T-helper 1 cell (primary cell): ENCODE measurements at regions not wholly inside any gene's neighbourhood (a gene's known extent, or its start where the extent isn't known, plus 50 kb on each side); places are given as distances from the start of the nearest gene placed in this dataset.
"Not testable (repeated sequence)": the region's sequence is repeated elsewhere in the genome, so short reads cannot be mapped to it uniquely, and the experiment has no call there.

Experiments
- DNase-seq, 5 donors: peaks; one replicate each; pipeline ENCODE4 v3.0.0-alpha.2; 2012 to 2020

DNA sequence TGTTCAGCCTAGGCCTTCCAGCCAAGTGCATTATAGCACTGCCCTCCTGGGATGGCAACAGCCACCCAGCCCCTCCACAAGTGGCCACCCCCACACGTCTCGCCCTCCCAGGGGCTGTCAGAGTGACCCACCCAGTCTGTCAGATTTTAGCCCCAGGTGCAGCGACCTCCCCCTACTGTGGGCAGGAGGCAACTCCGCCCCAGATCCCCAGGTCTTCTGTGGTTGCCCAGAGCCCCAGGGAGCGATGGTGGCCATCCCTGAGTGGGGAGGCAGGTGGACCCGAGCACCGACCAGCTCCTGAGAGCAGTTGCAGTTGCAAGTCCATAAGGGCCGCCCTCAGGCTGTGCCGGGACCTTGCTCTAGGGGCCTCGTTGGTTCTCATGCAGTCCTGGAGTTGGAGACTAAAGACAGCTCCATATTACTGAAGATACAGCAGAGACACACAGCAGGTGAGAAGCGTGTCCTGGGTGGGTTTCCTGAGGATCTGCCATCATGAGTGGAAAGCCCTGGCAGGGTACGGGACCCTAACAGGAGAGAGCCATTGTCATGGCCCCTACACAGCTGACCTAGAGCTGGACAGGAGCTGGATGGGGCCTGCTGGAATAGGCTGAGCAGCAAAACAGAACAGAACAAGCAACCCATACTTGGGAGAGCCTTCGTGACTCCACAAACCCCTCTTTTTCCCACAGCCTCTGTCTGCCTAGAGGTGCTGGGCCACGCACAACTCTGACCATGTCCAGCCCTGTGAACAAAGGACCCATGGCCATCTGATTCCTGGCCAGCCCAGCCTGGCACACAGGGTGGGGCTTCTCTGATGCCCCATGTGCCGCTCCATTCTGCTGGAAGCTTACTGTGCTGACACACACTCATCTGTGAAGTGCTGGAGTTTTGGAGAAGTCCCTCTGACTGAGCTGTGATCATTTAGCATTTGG, 110.3 kb upstream of the ALDH1A3 start:
- no peak for DNase-seq

DNA sequence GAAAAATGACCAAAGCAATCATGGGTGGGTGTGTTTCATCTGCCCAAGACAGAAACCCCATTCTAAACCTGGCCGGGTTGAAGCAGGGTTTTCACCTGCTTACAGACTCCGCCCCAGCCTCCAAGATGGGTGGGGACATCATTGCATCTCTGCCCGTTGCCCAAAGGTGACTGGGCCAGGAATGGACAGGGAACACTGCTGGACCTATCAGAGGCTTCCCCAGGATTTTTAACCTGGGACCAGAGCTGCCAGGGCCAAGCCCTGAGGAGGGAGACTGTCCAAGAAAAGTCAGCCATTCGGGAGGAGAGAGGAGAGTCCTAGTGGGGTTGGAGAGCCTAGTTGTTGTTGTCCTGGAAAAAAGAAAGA, 109.7 kb upstream of the ALDH1A3 start:
- no peak for DNase-seq

DNA sequence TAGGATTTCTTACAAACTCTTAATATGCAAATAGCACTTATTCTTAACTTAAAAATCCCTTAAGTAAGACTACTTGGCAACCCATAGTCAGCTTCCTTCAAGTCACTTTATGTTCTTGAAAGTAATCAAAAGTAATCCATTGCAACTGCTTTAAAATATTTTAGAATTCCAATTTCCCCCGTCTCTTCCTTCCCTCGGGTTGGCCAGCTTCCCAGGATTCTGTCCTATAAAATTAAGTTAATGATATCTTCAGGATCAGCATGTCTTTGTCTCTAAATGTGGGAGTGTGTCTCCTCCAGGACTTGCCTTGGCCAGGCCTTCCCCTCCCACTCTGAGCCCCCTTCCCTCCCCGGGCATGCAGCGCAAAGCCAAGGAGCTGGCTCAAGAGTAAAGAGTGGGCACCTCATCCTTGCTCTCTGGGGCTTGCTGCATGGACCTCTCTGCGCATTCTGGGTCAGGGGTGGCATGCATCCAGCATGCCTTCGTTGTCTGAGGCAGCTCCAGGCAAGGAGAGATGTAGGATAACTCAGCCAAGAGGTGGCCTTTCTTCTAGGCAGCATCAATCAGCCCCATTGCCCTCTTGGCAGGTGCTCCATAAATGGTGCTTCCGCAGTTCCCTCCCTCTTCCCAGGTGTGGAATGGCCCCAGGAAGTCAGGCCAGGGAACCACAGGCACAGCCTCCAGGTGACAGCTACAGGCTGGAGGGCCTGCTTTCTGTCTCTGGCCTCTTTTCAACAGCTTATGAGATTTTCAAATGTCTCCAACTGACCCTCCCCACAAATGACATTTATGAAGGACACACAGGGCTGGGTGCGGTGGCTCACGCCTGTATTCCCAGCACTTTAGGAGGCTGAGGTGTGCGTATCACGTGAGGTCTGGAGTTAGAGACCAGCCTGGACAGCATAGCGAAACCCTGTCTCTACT, 108.7 kb upstream of the ALDH1A3 start:
- DNase-seq, result no peak

DNA sequence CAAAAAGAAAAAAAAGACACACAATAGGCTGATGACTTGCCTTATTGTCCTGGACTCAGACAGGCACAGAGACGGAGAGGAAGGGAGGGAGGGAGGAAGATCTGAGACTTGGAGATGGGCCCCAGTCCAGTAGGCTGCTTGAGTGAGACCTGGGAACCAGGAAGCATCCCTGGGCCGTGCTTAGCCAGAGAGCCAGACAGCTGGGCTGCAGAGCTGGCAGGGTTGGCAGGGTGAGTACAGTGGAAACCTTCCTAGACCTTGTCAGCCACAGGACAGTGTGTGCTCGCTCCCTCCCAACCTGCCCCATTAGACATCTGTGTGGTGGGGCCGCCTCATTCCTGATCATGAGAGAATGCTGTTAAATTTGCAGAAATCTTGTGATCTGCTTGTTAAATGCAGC, 107.9 kb upstream of the ALDH1A3 start:
- no peak for DNase-seq

DNA sequence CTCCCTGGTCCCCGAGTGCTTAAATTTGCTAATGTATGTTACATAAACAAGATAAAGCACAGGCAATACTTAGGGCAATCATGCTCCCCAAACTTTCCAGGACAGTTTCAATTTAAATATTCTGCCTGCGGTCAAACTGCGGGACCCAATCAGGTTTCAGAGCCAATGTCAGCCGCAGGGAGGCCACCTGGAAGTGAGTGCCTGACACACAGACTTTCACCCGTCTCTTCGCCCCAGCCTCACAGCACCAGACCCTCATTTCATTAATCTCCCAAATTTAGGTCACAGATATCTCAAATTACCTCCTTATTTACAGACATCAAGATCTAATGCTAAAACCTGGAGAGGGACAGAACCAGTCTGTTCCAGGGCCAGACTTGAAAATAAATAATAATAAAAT, 107.2 kb upstream of the ALDH1A3 start:
- no peak for DNase-seq

DNA sequence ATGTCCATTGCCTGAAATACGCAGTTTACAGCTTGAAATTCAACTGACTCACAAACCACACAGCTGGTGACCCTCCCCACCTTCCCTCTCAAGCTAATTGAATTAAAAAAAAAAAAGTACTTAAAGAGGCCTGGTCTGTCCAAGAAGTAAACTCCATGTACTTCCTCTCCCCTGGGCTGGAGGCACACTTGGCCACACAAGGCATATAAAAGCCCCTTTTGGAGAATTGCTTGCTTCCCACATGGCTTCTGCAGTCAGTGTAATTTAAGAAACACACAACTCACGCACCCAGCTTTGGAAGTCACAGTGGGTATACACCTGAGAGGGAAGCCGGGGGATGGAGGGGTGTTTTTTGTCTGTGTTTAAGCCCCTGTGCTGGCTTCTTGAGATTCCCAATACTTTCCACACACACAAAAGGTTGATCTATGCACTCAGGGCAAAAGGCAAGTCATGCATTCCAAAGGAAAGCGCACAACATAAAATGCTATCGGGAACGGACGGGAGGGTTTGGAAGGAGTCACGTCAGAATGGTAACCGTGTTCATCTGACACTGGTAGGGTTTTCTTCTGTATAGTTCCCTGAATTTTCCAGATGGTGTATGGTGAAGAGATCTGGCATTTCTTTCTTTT, 106.6 kb upstream of the ALDH1A3 start:
- DNase-seq, result no peak

DNA sequence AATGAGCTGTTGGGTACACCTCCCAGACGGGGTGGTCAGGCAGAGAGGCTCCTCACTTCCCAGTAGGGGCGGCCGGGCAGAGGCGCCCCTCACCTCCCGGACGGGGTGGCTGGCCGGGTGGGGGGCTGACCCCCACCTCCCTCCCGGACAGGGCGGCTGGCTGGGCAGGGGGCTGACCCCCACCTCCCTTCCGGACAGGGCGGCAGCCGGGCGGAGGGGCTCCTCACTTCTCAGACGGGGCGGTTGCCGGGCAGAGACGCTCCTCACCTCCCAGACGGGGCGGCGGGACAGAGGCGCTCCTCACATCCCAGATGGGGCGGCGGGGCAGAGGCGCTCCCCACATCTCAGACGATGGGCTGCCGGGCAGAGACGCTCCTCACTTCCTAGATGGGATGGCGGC, 105.6 kb upstream of the ALDH1A3 start:
- not testable (repeated sequence) for DNase-seq

DNA sequence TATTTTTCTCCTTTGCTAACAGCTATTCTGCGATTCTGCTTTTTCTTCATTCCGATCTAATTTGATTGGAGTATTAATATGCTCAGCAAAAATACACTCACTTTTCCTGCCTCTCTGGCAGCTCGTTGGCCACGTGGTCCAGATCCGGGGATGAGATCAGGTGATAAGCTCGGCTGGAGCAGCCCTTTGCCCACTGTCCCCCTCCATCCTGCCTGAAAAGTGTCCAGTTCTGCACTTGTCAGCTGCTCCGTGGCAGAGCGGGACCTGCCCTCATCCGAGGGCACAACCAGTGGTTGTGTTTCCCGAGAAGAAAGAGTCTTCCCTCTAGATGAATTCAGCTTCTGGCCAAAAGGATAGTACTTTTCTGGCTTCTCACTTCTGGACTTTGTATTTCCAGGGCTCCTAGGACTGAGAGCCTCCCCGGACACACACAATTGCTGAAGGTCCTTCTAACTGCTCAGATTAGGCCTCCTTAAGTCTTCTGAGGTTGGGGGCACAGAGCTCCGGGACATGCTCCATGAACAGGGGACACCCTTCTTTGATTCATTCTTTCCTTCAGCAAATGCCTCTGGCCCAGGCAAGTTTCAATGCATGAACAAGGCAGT, 103.9 kb upstream of the ALDH1A3 start:
- no peak for DNase-seq

DNA sequence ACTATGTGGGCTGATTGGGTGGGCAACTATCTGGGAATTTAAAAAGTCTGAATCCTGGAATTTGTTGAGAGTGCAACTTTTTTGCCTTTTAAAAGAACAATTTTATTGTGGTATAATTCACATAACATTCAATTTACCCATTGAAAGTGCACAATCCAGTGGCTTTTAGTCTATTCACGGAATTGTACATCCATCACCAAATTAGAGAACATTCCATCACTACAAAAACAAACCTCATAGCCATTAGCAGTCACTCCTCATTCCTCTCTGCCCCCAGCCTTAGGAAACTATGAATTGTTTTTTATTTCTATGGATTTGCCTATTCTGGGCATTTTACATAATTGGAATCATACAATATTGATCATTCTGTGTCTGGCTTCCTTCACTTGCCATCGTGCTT, 101.8 kb upstream of the ALDH1A3 start:
- no peak for DNase-seq

DNA sequence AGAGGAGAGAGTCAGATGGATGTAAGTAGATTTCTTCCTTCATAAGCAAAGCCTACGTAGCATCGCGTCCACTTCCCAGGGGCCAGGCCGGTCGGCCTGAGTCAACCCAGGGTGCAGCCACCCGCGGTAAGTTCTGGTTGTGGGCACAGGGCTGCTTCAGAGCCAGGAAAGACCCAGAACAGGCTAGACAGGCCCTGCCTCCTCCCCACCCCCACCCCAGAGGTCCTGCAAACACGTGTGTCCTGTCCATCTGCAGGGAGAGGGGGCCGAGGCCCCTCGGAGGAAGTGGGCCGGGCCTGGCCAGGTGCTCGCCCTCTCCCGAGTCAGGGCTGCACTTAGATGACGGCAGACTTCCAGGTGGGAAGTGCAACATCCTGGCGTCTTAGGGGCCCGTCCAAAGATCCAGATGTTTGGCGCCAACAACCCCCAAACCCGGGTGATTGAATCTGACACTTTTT, 100.8 kb upstream of the ALDH1A3 start:
- DNase-seq, result no peak

DNA sequence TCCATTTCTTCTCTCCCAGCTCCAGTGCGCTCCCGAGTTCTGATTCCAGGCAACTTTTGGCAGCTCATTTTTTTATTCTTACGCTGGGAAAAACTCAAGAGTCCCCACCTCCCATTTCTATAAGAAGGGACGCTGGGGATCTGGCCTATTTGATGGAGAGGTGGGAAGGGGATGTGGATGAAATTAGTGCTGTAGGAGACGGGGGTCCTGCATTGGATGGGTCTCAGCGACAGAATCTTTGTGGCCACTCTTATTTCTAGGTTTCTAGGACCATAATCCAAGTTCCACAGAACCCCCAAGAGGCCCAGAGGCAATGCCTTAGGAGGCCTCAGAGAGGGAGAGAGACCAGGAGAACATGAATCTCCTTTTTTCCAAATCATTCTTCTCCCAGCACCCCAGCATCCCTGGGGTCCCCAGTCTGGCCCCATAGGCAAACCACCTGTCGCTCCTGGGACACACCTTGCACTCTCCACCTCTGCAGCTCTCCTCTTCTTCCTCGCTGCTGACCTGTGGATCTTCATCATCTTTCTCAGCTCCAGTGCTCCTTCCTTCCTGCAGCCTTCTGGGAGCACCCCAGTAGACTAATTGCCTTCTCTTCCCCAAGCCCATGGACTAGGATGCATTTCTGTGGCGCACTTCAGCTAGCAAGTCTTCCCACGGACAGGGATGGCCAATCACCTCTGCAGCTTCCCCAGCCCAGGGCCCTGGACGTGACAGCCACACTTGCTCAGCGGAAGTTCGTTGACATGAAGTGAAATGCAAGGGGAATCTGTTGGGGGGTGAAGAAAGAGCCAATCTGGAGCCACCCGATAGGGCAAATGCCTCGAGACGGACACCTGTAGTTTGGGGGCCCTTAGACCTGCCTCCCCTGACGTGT, 100.1 kb upstream of the ALDH1A3 start:
- no peak for DNase-seq

DNA sequence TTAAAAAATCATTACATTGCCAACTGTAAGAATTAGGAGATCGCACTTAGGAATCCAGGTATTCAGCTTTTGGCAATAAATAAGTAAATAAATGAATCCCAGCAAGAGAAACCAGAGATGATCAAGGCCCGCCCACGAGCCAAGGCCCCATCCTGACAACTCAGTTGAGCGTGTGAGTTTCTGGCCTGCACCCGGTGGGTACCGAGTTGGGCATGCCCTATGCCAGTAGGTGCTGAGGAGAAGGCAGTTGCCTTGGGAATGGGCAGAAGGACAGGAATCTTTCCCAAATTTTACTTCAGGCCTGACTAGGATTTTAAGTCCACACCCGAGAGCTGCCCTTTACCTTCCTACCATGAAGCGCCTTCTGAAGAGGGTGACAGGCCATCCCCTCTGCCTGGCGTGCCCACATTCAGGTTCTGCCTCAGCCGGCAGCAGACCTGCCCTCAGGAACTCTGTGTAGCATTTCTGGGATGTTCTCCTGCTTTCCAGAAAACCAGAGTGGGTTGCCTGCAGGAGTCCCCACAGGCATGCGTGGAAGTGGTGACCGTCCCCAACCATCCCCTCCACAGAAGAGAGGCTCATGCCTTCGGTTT, 99.3 kb upstream of the ALDH1A3 start:
- DNase-seq, result no peak

DNA sequence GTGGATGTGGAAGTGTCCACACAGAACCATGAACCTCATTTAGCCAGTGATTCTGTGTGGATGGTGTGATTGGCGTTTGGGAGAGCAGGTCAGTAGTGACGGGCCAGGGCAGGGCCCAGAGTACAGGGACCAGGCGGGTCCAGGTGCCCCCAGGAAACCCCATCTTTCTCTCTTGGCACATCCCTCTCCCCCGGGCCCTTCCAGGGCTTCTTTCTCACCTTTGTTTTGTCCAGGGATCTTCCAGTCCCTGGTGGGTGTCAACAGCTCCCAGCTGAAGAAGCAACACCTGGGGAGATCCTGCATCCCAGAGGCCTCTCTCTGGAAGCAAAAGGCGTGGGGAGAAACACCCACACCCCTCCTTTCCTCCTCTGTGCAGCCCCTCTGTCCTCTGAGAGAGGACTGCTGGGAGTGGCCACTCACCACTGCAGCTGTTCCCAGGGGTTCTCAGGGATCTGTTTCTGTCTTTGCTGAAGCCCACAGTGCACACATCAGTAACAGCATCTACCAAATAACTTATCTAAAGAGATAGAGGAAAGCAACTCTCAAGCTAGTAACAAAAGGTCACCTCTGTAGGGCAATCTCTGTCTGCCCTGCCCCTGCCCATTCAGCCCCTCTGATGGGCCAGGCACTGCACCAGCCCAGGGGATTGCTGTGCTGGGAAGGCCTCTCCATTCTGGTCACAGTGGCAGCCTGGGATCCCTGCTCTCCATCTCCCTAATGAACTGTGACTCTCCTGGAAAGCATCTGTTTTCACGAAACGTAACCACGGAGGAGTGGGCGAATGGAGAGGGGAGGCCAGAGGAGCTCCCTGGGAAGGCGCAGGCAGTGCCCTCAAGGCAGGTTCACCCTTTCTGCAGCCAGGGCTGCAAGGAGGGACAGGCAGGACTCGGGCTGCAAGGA, 98.3 kb upstream of the ALDH1A3 start:
- DNase-seq, result no peak

DNA sequence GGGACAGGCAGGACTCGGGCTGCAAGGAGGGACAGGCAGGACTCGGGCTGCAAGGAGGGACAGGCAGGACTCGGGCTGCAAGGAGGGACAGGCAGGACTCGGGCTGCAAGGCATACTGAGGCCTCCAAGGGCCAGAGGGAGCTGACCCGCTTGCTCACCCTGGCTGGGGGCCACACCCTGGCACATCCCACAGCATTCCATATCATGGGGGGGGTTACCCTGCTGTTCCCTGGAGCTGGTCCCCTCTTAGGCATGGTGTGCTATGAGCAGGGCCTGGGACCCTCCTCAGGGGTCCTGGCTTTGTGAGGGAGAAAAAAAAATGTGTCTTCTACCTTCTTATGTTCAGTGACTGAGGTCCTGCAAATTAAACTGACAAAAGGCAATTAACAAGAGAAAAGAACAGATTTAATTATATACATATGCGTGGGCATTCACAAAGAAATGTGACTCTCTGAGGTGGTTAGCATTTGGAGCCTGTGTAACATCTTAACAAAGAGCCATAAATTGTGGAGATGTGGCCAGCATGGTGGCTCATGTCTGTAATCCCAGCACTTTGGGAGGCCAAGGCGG, 97.6 kb upstream of the ALDH1A3 start:
- no peak for DNase-seq

DNA sequence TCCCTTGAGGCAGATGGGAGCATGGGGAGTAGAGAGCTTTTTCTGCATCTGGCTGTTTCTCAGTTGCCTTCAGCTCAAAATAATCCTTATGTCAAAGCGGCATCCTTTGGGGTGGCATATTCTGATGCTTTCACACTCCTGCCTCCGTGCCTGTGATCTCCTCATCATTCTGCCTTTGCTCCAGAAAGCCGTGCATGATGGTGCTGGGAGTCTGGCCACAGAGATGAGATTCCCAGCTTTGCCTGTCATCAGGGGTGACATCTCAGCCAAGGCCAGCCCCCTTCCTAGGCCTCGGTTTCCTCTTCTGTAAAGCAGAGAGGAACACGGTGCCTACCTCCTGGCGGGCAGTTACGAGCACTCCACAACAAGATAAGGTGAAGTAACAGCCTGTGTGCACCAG, 96.3 kb upstream of the ALDH1A3 start:
- DNase-seq, result no peak

DNA sequence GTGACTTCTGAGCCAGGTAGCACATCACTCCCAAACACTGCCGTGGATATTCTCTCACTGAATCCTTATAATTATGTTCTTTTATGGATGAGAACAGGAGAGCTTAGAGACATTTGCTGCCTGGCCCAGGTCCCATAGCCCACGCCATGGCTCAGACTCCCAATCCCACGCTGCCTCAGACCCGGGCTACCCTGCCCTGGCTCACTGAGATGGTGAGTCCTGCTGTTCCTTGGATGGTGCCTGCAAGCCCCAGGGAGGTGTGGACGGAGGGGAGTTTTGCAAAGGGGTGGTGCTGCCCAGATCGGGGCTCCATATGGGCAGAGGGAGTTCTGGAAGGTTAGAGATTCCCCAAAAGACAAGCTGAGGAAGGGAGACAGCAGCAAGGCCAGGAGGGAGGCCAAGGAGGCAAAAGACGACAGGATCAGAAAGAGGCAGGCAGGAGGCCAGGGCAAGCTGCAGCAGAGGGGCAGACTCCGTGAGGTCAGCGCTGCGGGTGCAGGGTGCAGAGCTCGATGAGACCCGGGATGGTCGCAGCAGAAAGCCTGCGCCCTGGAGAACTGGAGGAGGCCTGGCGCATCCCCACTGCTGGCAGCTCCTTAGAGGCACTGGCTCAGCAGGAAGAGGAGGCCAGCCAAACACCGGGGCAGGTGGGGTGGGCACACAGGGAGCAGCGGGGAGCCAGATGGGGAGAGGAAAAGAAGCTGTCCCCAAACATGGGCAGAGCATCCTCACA, 95.7 kb upstream of the ALDH1A3 start:
- no peak for DNase-seq

DNA sequence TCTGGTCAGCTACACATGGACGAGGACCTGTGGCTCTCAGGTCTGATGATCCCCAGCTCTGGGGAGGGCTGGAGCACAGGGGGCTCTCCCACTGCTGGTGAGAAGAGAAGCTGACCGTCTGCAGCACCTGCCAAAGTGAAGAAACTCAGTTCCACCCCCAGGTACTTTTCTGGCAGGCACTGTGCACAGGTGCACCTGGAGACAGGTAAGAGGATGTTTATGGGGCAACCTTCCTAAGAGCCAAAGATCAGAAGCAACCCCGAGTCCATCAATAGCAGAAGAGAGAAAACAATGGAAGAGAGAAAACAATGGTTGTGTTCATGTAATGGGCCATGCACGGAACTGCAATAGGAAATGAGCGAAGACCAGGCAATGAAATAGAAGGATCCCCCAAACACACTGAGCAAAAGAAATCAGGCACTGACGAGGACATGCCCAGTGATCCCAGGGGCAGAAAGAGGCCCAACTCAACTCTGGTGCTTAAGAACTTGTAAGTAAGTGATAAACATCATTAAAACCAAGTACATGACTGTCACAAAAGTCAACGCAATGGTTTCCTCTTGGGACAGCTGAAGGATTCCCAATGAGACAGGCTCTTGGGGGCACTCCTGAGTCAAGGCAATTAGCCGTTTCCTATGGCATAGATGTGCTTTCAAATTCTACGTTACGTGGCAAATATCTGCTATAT, 95.0 kb upstream of the ALDH1A3 start:
- DNase-seq, result no peak
